ENCODE measurements at regions not wholly inside any gene's neighbourhood (a gene's known extent, or its start where the extent isn't known, plus 50 kb on each side); places are given as distances from the start of the nearest gene placed in this dataset.

GRCh38 chr18:42475157-42475556, 520.1 kb downstream of the PIK3C3 start:
- Histone ChIP-seq H2BK12ac (ENCODE audit: insufficient read length, low read depth, low read length) (no peak overlapping the region), H2BK15ac (ENCODE audit: low read depth, low read length) (no peak overlapping the region), H3K23me2 (ENCODE audit: insufficient read length, low read depth, low read length, poor library complexity, severe bottlenecking) (no peaks in the 10 kb centered on the region), H3T11ph (ENCODE audit: low read length) (no peak overlapping the region), H3K9ac (ENCODE audit: extremely low read depth, insufficient read length, low read length) (no peak overlapping the region), H4K5ac (ENCODE audit: insufficient read length, low read depth, low read length) (no peak overlapping the region), H2BK20ac (ENCODE audit: low read depth, low read length, poor library complexity, severe bottlenecking) (no peak overlapping the region), H2BK120ac (ENCODE audit: low read depth, low read length, poor library complexity, severe bottlenecking) (no peak overlapping the region), H3K27me3 (ENCODE audit: insufficient read depth, low read length) (no peaks in the 10 kb centered on the region), H4K8ac (replicated peaks; ENCODE audit: insufficient read length, low read depth, low read length) (no peak overlapping the region), H3K79me2 (ENCODE audit: insufficient read depth, low read length) (no peaks in the 10 kb centered on the region), H4K20me1 (ENCODE audit: control insufficient read depth, insufficient read depth, insufficient read length) (no peaks in the 10 kb centered on the region), H2AK5ac (ENCODE audit: insufficient read length, low read length) (no peak overlapping the region), H4K91ac (ENCODE audit: insufficient read length, low read depth, low read length) (no peak overlapping the region), H3K4ac (ENCODE audit: low read depth, low read length) (no peak overlapping the region), H3K79me1 (ENCODE audit: insufficient read depth, low read depth, low read length, poor library complexity, severe bottlenecking) (no peaks in the 10 kb centered on the region), H3K18ac (ENCODE audit: insufficient read length, low read depth, low read length) (no peak overlapping the region), H2AFZ (ENCODE audit: low read length) (no peak overlapping the region), H3K4me1 (ENCODE audit: insufficient read depth, low read length) (no peaks in the 10 kb centered on the region), H3K27ac (ENCODE audit: insufficient read length, low read depth, low read length) (no peak overlapping the region), H3K9me3 (ENCODE audit: control insufficient read depth, low read depth, low read length) (no peaks in the 10 kb centered on the region), H2BK5ac (ENCODE audit: insufficient read length, low read length) (no peak overlapping the region), H3K14ac (ENCODE audit: insufficient read depth, low read length) (no peak overlapping the region), H3K4me2 (ENCODE audit: insufficient read depth, insufficient read length, low read length) (no peak overlapping the region), H3K56ac (ENCODE audit: insufficient read length, low read depth, low read length) (no peak overlapping the region), H3K23ac (ENCODE audit: insufficient read length, low read depth, low read length) (no peak overlapping the region)
- Mint-ChIP-seq H3K27me3 (ENCODE audit: low read depth) (no peaks in the 10 kb centered on the region), H3K27ac (no peak overlapping the region), H3K36me3 (ENCODE audit: insufficient read depth in 1 of 3, low read depth in 3 of 3) (no peaks in the 10 kb centered on the region), H3K4me1 (no peaks in the 10 kb centered on the region), H3K4me3 (no peak overlapping the region), H3K9me3 (no peaks in the 10 kb centered on the region)
- no CpG with 5 or more reads among the region's 1 CpG for WGBS (ENCODE audit: extremely low coverage, insufficient read length, low lambda C conversion rate)
- TF ChIP-seq, protein P1, sequence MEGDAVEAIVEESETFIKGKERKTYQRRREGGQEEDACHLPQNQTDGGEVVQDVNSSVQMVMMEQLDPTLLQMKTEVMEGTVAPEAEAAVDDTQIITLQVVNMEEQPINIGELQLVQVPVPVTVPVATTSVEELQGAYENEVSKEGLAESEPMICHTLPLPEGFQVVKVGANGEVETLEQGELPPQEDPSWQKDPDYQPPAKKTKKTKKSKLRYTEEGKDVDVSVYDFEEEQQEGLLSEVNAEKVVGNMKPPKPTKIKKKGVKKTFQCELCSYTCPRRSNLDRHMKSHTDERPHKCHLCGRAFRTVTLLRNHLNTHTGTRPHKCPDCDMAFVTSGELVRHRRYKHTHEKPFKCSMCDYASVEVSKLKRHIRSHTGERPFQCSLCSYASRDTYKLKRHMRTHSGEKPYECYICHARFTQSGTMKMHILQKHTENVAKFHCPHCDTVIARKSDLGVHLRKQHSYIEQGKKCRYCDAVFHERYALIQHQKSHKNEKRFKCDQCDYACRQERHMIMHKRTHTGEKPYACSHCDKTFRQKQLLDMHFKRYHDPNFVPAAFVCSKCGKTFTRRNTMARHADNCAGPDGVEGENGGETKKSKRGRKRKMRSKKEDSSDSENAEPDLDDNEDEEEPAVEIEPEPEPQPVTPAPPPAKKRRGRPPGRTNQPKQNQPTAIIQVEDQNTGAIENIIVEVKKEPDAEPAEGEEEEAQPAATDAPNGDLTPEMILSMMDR (conservative IDR thresholded peaks at IDR 0.05): no peak
- DNase-seq: no peak
